ENCODE measurements at regions not wholly inside any gene's neighbourhood (a gene's known extent, or its start where the extent isn't known, plus 50 kb on each side); places are given as distances from the start of the nearest gene placed in this dataset.

- 61 to 64% methylated on average over 3 of the region's 3 CpGs for WGBS, 2 donors
- Histone ChIP-seq H3K4me3 (no peak overlapping the region), H3K9me3 (no peaks in the 10 kb centered on the region), H3K27ac (no peak overlapping the region), H3K4me1 (no peaks in the 10 kb centered on the region), H3K36me3 (ENCODE audit: low read depth, missing control alignments) (no peaks in the 10 kb centered on the region), H3K27me3 (no peaks in the 10 kb centered on the region)
- no peak for DNase-seq
- intact Hi-C loops (cut with DNase I; ENCODE audit: low total_unique reads), result no loop called here
- no peak for TF ChIP-seq CTCF (IDR thresholded peaks at IDR 0.05)
- TF ChIP-seq POLR2A (IDR thresholded peaks at IDR 0.05), result no peak
Observed at GRCh38 chr22:22185217-22185616, 59.4 kb upstream of the VPREB1 start.

GRCh38 chr22:22184277-22184807 is 60.2 kb upstream of the VPREB1 start:
- Histone ChIP-seq H3K27me3 (no peaks in the 10 kb centered on the region), H3K36me3 (ENCODE audit: low read depth, missing control alignments) (no peaks in the 10 kb centered on the region), H3K4me1 (no peaks in the 10 kb centered on the region), H3K27ac (no peak overlapping the region), H3K9me3 (no peaks in the 10 kb centered on the region), H3K4me3 (no peak overlapping the region)
- WGBS, 2 donors, result 71 to 75% methylated on average over 6 of the region's 6 CpGs
- TF ChIP-seq CTCF (IDR thresholded peaks at IDR 0.05) (no peak), POLR2A (IDR thresholded peaks at IDR 0.05) (no peak)
- DNase-seq, result no peak
- intact Hi-C loops (cut with DNase I; ENCODE audit: low total_unique reads), result no loop called here

GRCh38 chr22:22182990-22183264 is 61.7 kb upstream of the VPREB1 start:
- Histone ChIP-seq H3K9me3 (no peaks in the 10 kb centered on the region), H3K27me3 (no peaks in the 10 kb centered on the region), H3K36me3 (ENCODE audit: low read depth, missing control alignments) (no peaks in the 10 kb centered on the region), H3K27ac (no peak overlapping the region), H3K4me3 (no peak overlapping the region), H3K4me1 (no peaks in the 10 kb centered on the region)
- no peak for DNase-seq
- TF ChIP-seq CTCF (IDR thresholded peaks at IDR 0.05) (no peak), POLR2A (IDR thresholded peaks at IDR 0.05) (no peak)
- intact Hi-C loops (cut with DNase I; ENCODE audit: low total_unique reads), result no loop called here

GRCh38 chr22:22182218-22182989 is 62.2 kb upstream of the VPREB1 start:
- Histone ChIP-seq H3K4me1 (no peaks in the 10 kb centered on the region), H3K9me3 (no peaks in the 10 kb centered on the region), H3K4me3 (no peak overlapping the region), H3K27me3 (no peaks in the 10 kb centered on the region), H3K36me3 (ENCODE audit: low read depth, missing control alignments) (no peaks in the 10 kb centered on the region), H3K27ac (no peak overlapping the region)
- no peak for DNase-seq
- TF ChIP-seq CTCF (IDR thresholded peaks at IDR 0.05) (no peak), POLR2A (IDR thresholded peaks at IDR 0.05) (no peak)
- intact Hi-C loops (cut with DNase I; ENCODE audit: low total_unique reads), result no loop called here
- 84 to 93% methylated on average over 6 to 7 of the region's 7 CpGs for WGBS, 2 donors

GRCh38 chr22:22181341-22181850 is 63.2 kb upstream of the VPREB1 start:
- 68 to 70% methylated on average over 3 of the region's 3 CpGs for WGBS, 2 donors
- Histone ChIP-seq H3K27ac (no peak overlapping the region), H3K36me3 (ENCODE audit: low read depth, missing control alignments) (no peaks in the 10 kb centered on the region), H3K9me3 (no peaks in the 10 kb centered on the region), H3K4me1 (no peaks in the 10 kb centered on the region), H3K4me3 (no peak overlapping the region), H3K27me3 (no peaks in the 10 kb centered on the region)
- no peak for DNase-seq
- intact Hi-C loops (cut with DNase I; ENCODE audit: low total_unique reads), result no loop called here
- TF ChIP-seq CTCF (IDR thresholded peaks at IDR 0.05) (no peak), POLR2A (IDR thresholded peaks at IDR 0.05) (no peak)

Measured in testis (tissue), 2 donors.